Stimulated activated CD8-positive, alpha-beta memory T cell treated with anti-CD3 and anti-CD28 coated beads, Interleukin-12 subunit alpha, Interleukin-12 subunit beta, amount 100 ng/mL, for 1 hour (primary cell): ENCODE measurements at regions not wholly inside any gene's neighbourhood (a gene's known extent, or its start where the extent isn't known, plus 50 kb on each side); places are given as distances from the start of the nearest gene placed in this dataset.
"Not testable (repeated sequence)": the region's sequence is repeated elsewhere in the genome, so short reads cannot be mapped to it uniquely, and the experiment has no call there.

ENCODE experiments used
- DNase-seq: peaks from one replicate; pipeline ENCODE4 v3.0.0-alpha.2; 2020; ENCODE audit warnings: low read depth

- DNase-seq: no peak
These were observed 246.5 kb upstream of the TBX18 start for GRCh38 chr6:85010865-85011264.

GRCh38 chr6:85008296-85009009 is 244.1 kb upstream of the TBX18 start:
- DNase-seq: no peak

GRCh38 chr6:85006362-85006761 is 242.0 kb upstream of the TBX18 start:
- DNase-seq: no peak

GRCh38 chr6:85005494-85005893 is 241.1 kb upstream of the TBX18 start:
- DNase-seq: no peak

GRCh38 chr6:85004361-85004995 is 240.1 kb upstream of the TBX18 start:
- no peak for DNase-seq

- DNase-seq: no peak
These were observed 238.4 kb upstream of the TBX18 start for GRCh38 chr6:85002847-85003246.

GRCh38 chr6:85000001-85000400 is 235.6 kb upstream of the TBX18 start:
- no peak for DNase-seq

GRCh38 chr6:84998223-84998622 is 233.8 kb upstream of the TBX18 start:
- no peak for DNase-seq

GRCh38 chr6:84988766-84989165 is 224.4 kb upstream of the TBX18 start:
- not testable (repeated sequence) for DNase-seq

- DNase-seq: not testable (repeated sequence)
These were observed 221.1 kb upstream of the TBX18 start for GRCh38 chr6:84985490-84985889.

- no peak for DNase-seq
These were observed 215.1 kb upstream of the TBX18 start for GRCh38 chr6:84979541-84979940.

GRCh38 chr6:84977363-84977705 is 212.9 kb upstream of the TBX18 start:
- DNase-seq: no peak

- no peak for DNase-seq
These were observed 212.3 kb upstream of the TBX18 start for GRCh38 chr6:84976526-84977362.

- no peak for DNase-seq
These were observed 210.9 kb upstream of the TBX18 start for GRCh38 chr6:84975316-84975715.

GRCh38 chr6:84973606-84974005 is 209.2 kb upstream of the TBX18 start:
- DNase-seq: no peak

- DNase-seq: no peak
These were observed 203.6 kb upstream of the TBX18 start for GRCh38 chr6:84967965-84968364.

- DNase-seq: no peak
These were observed 203.0 kb upstream of the TBX18 start for GRCh38 chr6:84967389-84967788.

GRCh38 chr6:84953111-84953755 is 188.8 kb upstream of the TBX18 start:
- DNase-seq: no peak

- not testable (repeated sequence) for DNase-seq
These were observed 180.5 kb upstream of the TBX18 start for GRCh38 chr6:84944926-84945325.

- no peak for DNase-seq
These were observed 179.5 kb upstream of the TBX18 start for GRCh38 chr6:84943905-84944304.

- DNase-seq: not testable (repeated sequence)
These were observed 177.2 kb upstream of the TBX18 start for GRCh38 chr6:84941609-84942008.

- DNase-seq: no peak
These were observed 164.8 kb upstream of the TBX18 start for GRCh38 chr6:84929212-84929611.

GRCh38 chr6:84927551-84927950 is 163.2 kb upstream of the TBX18 start:
- no peak for DNase-seq
